CD14-positive monocyte (primary cell): ENCODE measurements at regions not wholly inside any gene's neighbourhood (a gene's known extent, or its start where the extent isn't known, plus 50 kb on each side); places are given as distances from the start of the nearest gene placed in this dataset.

Source experiments
- DNase-seq, 3 donors: peaks; one replicate each; pipeline ENCODE4 v3.0.0-alpha.2; 2011 to 2022
- H2AFZ ChIP-seq: 2 replicates; pipeline ENCODE4 v1.6.0; 2012; ENCODE audit warnings: mild to moderate bottlenecking, low read depth, low read length, inconsistent platforms; ENCODE audit not compliant: insufficient read depth, poor library complexity, severe bottlenecking
- H3K27ac ChIP-seq, 2 donors: 1 replicate in 1 of 2; 2 replicates in 1 of 2; pipeline ENCODE4 v1.5.1; 2012 to 2013; ENCODE audit warnings: low read length in 2 of 2, control low read depth in 1 of 2, inconsistent platforms in 1 of 2, low read depth in 1 of 2, mild to moderate bottlenecking in 1 of 2
- H3K27me3 ChIP-seq, 2 donors: one replicate each; pipeline versions ENCODE4 v1.6.0 to v1.6.1; 2011 to 2013; ENCODE audit warnings: low read length in 2 of 2; ENCODE audit not compliant: control insufficient read depth in 2 of 2, insufficient read depth in 2 of 2
- H3K36me3 ChIP-seq, 2 donors: replicated peaks in 1 of 2; 1 replicate in 1 of 2; 2 replicates in 1 of 2; pipeline versions ENCODE4 v1.5.1 to v1.6.1; 2012 to 2013; ENCODE audit warnings: low read length in 2 of 2, control low read depth in 1 of 2, inconsistent platforms in 1 of 2, mild to moderate bottlenecking in 1 of 2; ENCODE audit not compliant: insufficient read depth in 2 of 2, control insufficient read depth in 1 of 2
- H3K4me1 ChIP-seq, 2 donors: 1 replicate in 1 of 2; 2 replicates in 1 of 2; pipeline versions ENCODE4 v1.5.1 to v1.6.1; 2012 to 2013; ENCODE audit warnings: low read length in 2 of 2, control low read depth in 1 of 2, inconsistent platforms in 1 of 2, mild to moderate bottlenecking in 1 of 2, moderate library complexity in 1 of 2; ENCODE audit not compliant: insufficient read depth in 2 of 2, control insufficient read depth in 1 of 2
- H3K4me2 ChIP-seq: replicated peaks from 2 replicates; pipeline ENCODE3; 2012; ENCODE audit warnings: low read length, moderate library complexity, mild to moderate bottlenecking; ENCODE audit not compliant: poor library complexity, severe bottlenecking; ENCODE audit errors: extremely low read depth
- H3K4me3 ChIP-seq, 3 experiments: fragments of 200-600 bp in 1 of 3; sonication (generic) in 1 of 3; replicated peaks in 1 of 3; 1 replicate in 2 of 3; 2 replicates in 1 of 3; pipeline ENCODE4 v1.5.1; 2011 to 2013; ENCODE audit warnings: low read length in 3 of 3, mild to moderate bottlenecking in 3 of 3, control low read depth in 2 of 3, low read depth in 2 of 3, inconsistent platforms in 1 of 3, moderate library complexity in 1 of 3
- H3K79me2 ChIP-seq: 2 replicates; pipeline ENCODE4 v1.6.0; 2012; ENCODE audit warnings: mild to moderate bottlenecking, control low read depth, inconsistent platforms, low read length, moderate library complexity; ENCODE audit not compliant: insufficient read depth
- H3K9ac ChIP-seq: 2 replicates; pipeline ENCODE4 v1.6.0; 2017; ENCODE audit warnings: low read length, mild to moderate bottlenecking; ENCODE audit not compliant: insufficient read depth, poor library complexity, severe bottlenecking
- H3K9me3 ChIP-seq, 2 donors: replicated peaks in 1 of 2; 1 replicate in 1 of 2; 2 replicates in 1 of 2; pipeline versions ENCODE4 v1.5.1 to v1.6.1; 2012 to 2013; ENCODE audit warnings: low read length in 2 of 2, control low read depth in 1 of 2; ENCODE audit not compliant: control insufficient read depth in 1 of 2, insufficient read depth in 1 of 2
- H4K20me1 ChIP-seq: 2 replicates; pipeline ENCODE4 v1.6.0; 2012; ENCODE audit warnings: mild to moderate bottlenecking, low read length, control low read depth, moderate library complexity; ENCODE audit not compliant: insufficient read depth
- H3K27ac Mint-ChIP-seq, 7 donors: one replicate each; pipeline ENCODE4 v1.8.0; 2020; ENCODE audit warnings: mild to moderate bottlenecking in 7 of 7, mixed read lengths in 7 of 7, moderate library complexity in 6 of 7, inconsistent platforms in 2 of 7
- H3K27me3 Mint-ChIP-seq, 3 donors: one replicate each; pipeline ENCODE4 v1.8.0; 2021 to 2022; ENCODE audit warnings: low read depth in 3 of 3, mild to moderate bottlenecking in 3 of 3, mixed read lengths in 3 of 3, moderate library complexity in 3 of 3, inconsistent platforms in 1 of 3
- H3K36me3 Mint-ChIP-seq, 2 donors: one replicate each; pipeline ENCODE4 v1.8.0; 2020; ENCODE audit warnings: mixed read lengths in 2 of 2, inconsistent platforms in 1 of 2, mild to moderate bottlenecking in 1 of 2
- H3K4me1 Mint-ChIP-seq: one replicate; pipeline ENCODE4 v1.8.0; 2020; ENCODE audit warnings: mild to moderate bottlenecking, mixed read lengths
- H3K4me3 Mint-ChIP-seq, 2 donors: one replicate each; pipeline ENCODE4 v1.8.0; 2020; ENCODE audit warnings: mild to moderate bottlenecking in 2 of 2, mixed read lengths in 2 of 2, moderate library complexity in 1 of 2
- H3K9me3 Mint-ChIP-seq, 7 donors: one replicate each; pipeline ENCODE4 v1.8.0; 2020 to 2022; ENCODE audit warnings: mixed read lengths in 7 of 7, mild to moderate bottlenecking in 6 of 7, moderate library complexity in 6 of 7, inconsistent platforms in 2 of 7
- CTCF ChIP-seq: fragments of 200-600 bp; IDR thresholded peaks from one replicate; pipeline ENCODE4 v1.8.0; 2022; ENCODE audit warnings: antibody characterized with exemption, mild to moderate bottlenecking
- WGBS: methylation state at CpG from one replicate; pipeline ENCODE4 v1.1.5; 2013; ENCODE audit warnings: missing lambda C conversion rate; ENCODE audit not compliant: insufficient coverage; 5-methylcytosine and 5-hydroxymethylcytosine counted together
- intact Hi-C, 2 donors: fragments of 100-400 bp; cut with micrococcal nuclease; formaldehyde crosslinking; loops; one replicate each; pipeline versions ENCODE4 v1.15.0 to v1.15.1; 2023

- Mint-ChIP-seq H3K4me3 (no peak overlapping the region), H3K36me3 (no peaks in the 10 kb centered on the region), H3K9me3 (peaks cover 0 to 4% (median 3%) of the 10 kb centered on the region in 7 donors), H3K4me1 (no peaks in the 10 kb centered on the region), H3K27me3 (peaks cover 2 to 25% (median 9%) of the 10 kb centered on the region in 3 donors), H3K27ac (no peak overlapping the region)
- H3K27ac ChIP-seq, result no peak overlapping the region
- H2AFZ ChIP-seq, result no peak overlapping the region
- TF ChIP-seq CTCF, result no peak
- H3K4me1 ChIP-seq, result no peaks in the 10 kb centered on the region
- H3K9ac ChIP-seq, result no peak overlapping the region
- no peaks in the 10 kb centered on the region for H3K27me3 ChIP-seq
- no peak for DNase-seq
- no peaks in the 10 kb centered on the region for H3K36me3 ChIP-seq
- H3K79me2 ChIP-seq, result no peaks in the 10 kb centered on the region
- H3K4me3 ChIP-seq, result no peak overlapping the region
- no peaks in the 10 kb centered on the region for H4K20me1 ChIP-seq
- H3K4me2 ChIP-seq, result no peak overlapping the region
- no peaks in the 10 kb centered on the region for H3K9me3 ChIP-seq
- 90% methylated on average over 4 of the region's 6 CpGs for WGBS
- intact Hi-C loops, result no loop called here
Measured at GRCh38 chr2:71891719-71892422, 255.8 kb downstream of the CYP26B1 start.

GRCh38 chr2:71891155-71891554 is 256.5 kb downstream of the CYP26B1 start:
- Mint-ChIP-seq H3K27me3 (peaks cover 3 to 28% (median 9%) of the 10 kb centered on the region in 3 donors), H3K27ac (no peak overlapping the region), H3K4me1 (no peaks in the 10 kb centered on the region), H3K36me3 (no peaks in the 10 kb centered on the region), H3K9me3 (peaks cover 3 to 7% (median 6%) of the 10 kb centered on the region in 7 donors), H3K4me3 (no peak overlapping the region)
- H3K4me2 ChIP-seq, result no peak overlapping the region
- intact Hi-C loops, result no loop called here
- H3K27ac ChIP-seq, result no peak overlapping the region
- H3K27me3 ChIP-seq, result no peaks in the 10 kb centered on the region
- DNase-seq, result no peak
- H4K20me1 ChIP-seq, result no peaks in the 10 kb centered on the region
- H2AFZ ChIP-seq, result no peak overlapping the region
- no peak overlapping the region for H3K4me3 ChIP-seq
- H3K9me3 ChIP-seq, result no peaks in the 10 kb centered on the region
- H3K9ac ChIP-seq, result no peak overlapping the region
- H3K79me2 ChIP-seq, result no peaks in the 10 kb centered on the region
- TF ChIP-seq CTCF, result no peak
- H3K36me3 ChIP-seq, result no peaks in the 10 kb centered on the region
- 87% methylated on average over 5 of the region's 5 CpGs for WGBS
- no peaks in the 10 kb centered on the region for H3K4me1 ChIP-seq
